ENCODE measurements at regions not wholly inside any gene's neighbourhood (a gene's known extent, or its start where the extent isn't known, plus 50 kb on each side); places are given as distances from the start of the nearest gene placed in this dataset.

DNA sequence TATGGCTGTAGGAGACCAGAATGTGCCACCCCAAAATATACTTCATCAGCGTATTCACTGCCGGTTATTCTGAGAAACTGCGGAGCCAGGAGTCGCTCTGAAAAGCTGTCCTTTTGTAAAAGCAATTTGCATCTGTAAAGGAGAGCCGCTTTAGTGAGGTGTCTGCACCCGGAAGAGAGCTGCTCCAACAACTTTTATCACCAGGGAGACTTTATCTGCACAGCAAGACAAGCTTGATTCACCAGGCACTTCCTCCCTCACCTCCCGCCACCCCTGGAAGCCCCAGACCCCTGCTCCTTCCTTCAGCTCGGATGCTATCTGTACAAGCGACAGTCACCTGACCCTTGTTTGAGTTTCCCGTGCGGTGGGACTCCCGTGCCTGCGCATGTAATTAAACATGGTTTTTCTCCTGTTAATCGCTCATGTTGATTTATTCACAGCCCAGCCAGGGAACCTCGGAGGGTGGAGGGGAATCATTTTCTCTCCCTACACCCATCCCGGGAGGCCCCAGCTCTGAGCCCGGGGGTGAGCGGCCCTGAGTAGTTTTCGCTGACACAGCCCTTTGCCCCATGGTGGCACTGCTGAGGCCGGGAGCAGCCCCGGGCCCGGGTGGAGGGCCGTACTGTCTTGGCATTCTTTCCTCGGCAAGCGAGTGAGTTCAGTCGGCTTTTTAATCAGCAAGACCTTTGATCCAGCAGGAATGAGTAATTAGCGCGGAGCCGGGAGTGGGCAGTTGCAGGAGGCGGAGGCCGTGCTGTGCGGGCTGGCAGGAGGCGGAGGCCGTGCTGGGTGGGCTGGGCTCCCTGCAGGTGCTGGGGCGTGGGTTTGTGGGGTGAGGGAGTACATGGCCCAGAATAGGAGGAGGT lies 222.7 kb upstream of the CIBAR2 start (continued):
- TF ChIP-seq, protein P1, sequence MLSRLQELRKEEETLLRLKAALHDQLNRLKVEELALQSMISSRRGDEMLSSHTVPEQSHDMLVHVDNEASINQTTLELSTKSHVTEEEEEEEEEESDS (CRISPR knock-in tag; IDR thresholded peaks at IDR 0.05; ENCODE audit: borderline replicate concordance): no peak
- peak; percentile 45 for TF ChIP-seq ZNF687 (CRISPR knock-in tag; IDR thresholded peaks at IDR 0.05)
- no peak for TF ChIP-seq ZNF350 (CRISPR knock-in tag; IDR thresholded peaks at IDR 0.05; ENCODE audit: borderline replicate concordance, low read depth)
- no peak for TF ChIP-seq ZNF446 (CRISPR knock-in tag; IDR thresholded peaks at IDR 0.05)
- peak; percentile 27; the same call in 1 of the 2 replicates for TF ChIP-seq ZNF274 (CRISPR knock-in tag; IDR thresholded peaks at IDR 0.05)
- no peak for TF ChIP-seq PHF8 (CRISPR knock-in tag; IDR thresholded peaks at IDR 0.05)
- no peak for TF ChIP-seq ZNF460 (CRISPR knock-in tag; IDR thresholded peaks at IDR 0.05; ENCODE audit: borderline replicate concordance)
- no peak for TF ChIP-seq ZBTB40 (IDR thresholded peaks at IDR 0.05)
- TF ChIP-seq ZBTB40 (CRISPR knock-in tag; IDR thresholded peaks at IDR 0.05): no peak
- no peak for TF ChIP-seq SOX6 (IDR thresholded peaks at IDR 0.05)
- 0 out of 2 replicates have a peak, but pooled peaks have one; percentile 21 for TF ChIP-seq SOX6 (CRISPR knock-in tag; IDR thresholded peaks at IDR 0.05)
- TF ChIP-seq, protein P2, sequence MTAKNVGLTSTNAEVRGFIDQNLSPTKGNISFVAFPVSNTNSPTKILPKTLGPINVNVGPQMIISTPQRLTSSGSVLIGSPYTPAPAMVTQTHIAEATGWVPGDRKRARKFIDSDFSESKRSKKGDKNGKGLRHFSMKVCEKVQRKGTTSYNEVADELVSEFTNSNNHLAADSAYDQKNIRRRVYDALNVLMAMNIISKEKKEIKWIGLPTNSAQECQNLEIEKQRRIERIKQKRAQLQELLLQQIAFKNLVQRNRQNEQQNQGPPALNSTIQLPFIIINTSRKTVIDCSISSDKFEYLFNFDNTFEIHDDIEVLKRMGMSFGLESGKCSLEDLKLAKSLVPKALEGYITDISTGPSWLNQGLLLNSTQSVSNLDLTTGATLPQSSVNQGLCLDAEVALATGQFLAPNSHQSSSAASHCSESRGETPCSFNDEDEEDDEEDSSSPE (CRISPR knock-in tag; IDR thresholded peaks at IDR 0.05): 0 out of 2 replicates have a peak, but pooled peaks have one; percentile 29
- peak; percentile 19 for TF ChIP-seq TEAD3 (CRISPR knock-in tag; optimal IDR thresholded peaks at IDR 0.05; ENCODE audit: borderline replicate concordance)
- TF ChIP-seq ZNF549 (CRISPR knock-in tag; IDR thresholded peaks at IDR 0.05): no peak
- TF ChIP-seq RAD21 (CRISPR knock-in tag; IDR thresholded peaks at IDR 0.05): no peak
